ENCODE measurements at regions not wholly inside any gene's neighbourhood (a gene's known extent, or its start where the extent isn't known, plus 50 kb on each side); places are given as distances from the start of the nearest gene placed in this dataset.
"Not testable (repeated sequence)": the region's sequence is repeated elsewhere in the genome, so short reads cannot be mapped to it uniquely, and the experiment has no call there.

GRCh38 chr13:111610081-111610480, 289.6 kb downstream of the TEX29 start:
- DNase-seq (ENCODE audit: low read depth in 2 of 3, low spot score in 2 of 3) = no peak

- no peak for DNase-seq (ENCODE audit: low read depth in 2 of 3, low spot score in 2 of 3)
Measured at GRCh38 chr13:111610879-111611278, 290.4 kb downstream of the TEX29 start.

- no peak for DNase-seq (ENCODE audit: low read depth in 2 of 3, low spot score in 2 of 3)
Measured at GRCh38 chr13:111611651-111612050, 291.2 kb downstream of the TEX29 start.

GRCh38 chr13:111612886-111613285, 292.4 kb downstream of the TEX29 start:
- no peak for DNase-seq (ENCODE audit: low read depth in 2 of 3, low spot score in 2 of 3)

GRCh38 chr13:111614009-111614408, 293.6 kb downstream of the TEX29 start:
- no peak for DNase-seq (ENCODE audit: low read depth in 2 of 3, low spot score in 2 of 3)

GRCh38 chr13:111614613-111615012, 294.2 kb downstream of the TEX29 start:
- no peak for DNase-seq (ENCODE audit: low read depth in 2 of 3, low spot score in 2 of 3)

GRCh38 chr13:111616203-111616602, 295.8 kb downstream of the TEX29 start:
- DNase-seq (ENCODE audit: low read depth in 2 of 3, low spot score in 2 of 3) = no peak

GRCh38 chr13:111620166-111620565, 299.7 kb downstream of the TEX29 start:
- no peak for DNase-seq (ENCODE audit: low read depth in 2 of 3, low spot score in 2 of 3)

GRCh38 chr13:111620586-111620985, 300.1 kb downstream of the TEX29 start:
- no peak for DNase-seq (ENCODE audit: low read depth in 2 of 3, low spot score in 2 of 3)

- no peak for DNase-seq (ENCODE audit: low read depth in 2 of 3, low spot score in 2 of 3)
Measured at GRCh38 chr13:111621164-111621563, 300.7 kb downstream of the TEX29 start.

- DNase-seq (ENCODE audit: low read depth in 2 of 3, low spot score in 2 of 3) = no peak
Measured at GRCh38 chr13:111622051-111622531, 301.6 kb downstream of the TEX29 start.

GRCh38 chr13:111623208-111623607, 302.8 kb downstream of the TEX29 start:
- DNase-seq (ENCODE audit: low read depth in 2 of 3, low spot score in 2 of 3) = no peak

- no peak for DNase-seq (ENCODE audit: low read depth in 2 of 3, low spot score in 2 of 3)
Measured at GRCh38 chr13:111623743-111624505, 303.5 kb downstream of the TEX29 start.

GRCh38 chr13:111625526-111626315, 305.3 kb downstream of the TEX29 start:
- DNase-seq (ENCODE audit: low read depth in 2 of 3, low spot score in 2 of 3) = no peak

GRCh38 chr13:111626371-111627305, 306.2 kb downstream of the TEX29 start:
- no peak for DNase-seq (ENCODE audit: low read depth in 2 of 3, low spot score in 2 of 3)

GRCh38 chr13:111627596-111627995, 307.2 kb downstream of the TEX29 start:
- no peak for DNase-seq (ENCODE audit: low read depth in 2 of 3, low spot score in 2 of 3)

GRCh38 chr13:111629016-111629415, 308.6 kb downstream of the TEX29 start:
- no peak for DNase-seq (ENCODE audit: low read depth in 2 of 3, low spot score in 2 of 3)

- DNase-seq (ENCODE audit: low read depth in 2 of 3, low spot score in 2 of 3) = no peak
Measured at GRCh38 chr13:111629457-111629856, 309.0 kb downstream of the TEX29 start.

GRCh38 chr13:111629926-111630325, 309.5 kb downstream of the TEX29 start:
- no peak for DNase-seq (ENCODE audit: low read depth in 2 of 3, low spot score in 2 of 3)

- DNase-seq (ENCODE audit: low read depth in 2 of 3, low spot score in 2 of 3) = no peak
Measured at GRCh38 chr13:111630406-111630805, 310.0 kb downstream of the TEX29 start.

GRCh38 chr13:111631271-111631670, 310.8 kb downstream of the TEX29 start:
- not testable (repeated sequence) for DNase-seq (ENCODE audit: low read depth in 2 of 3, low spot score in 2 of 3)

All from activated CD8-positive, alpha-beta memory T cell treated with anti-CD3 and anti-CD28 coated beads for 48 hours (primary cell).